SIG-M5 (cell line): ENCODE measurements at regions not wholly inside any gene's neighbourhood (a gene's known extent, or its start where the extent isn't known, plus 50 kb on each side); places are given as distances from the start of the nearest gene placed in this dataset.

Experiments
- DNase-seq: peaks from one replicate; lab custom pipeline; 2025; lab: John Stamatoyannopoulos, UW

DNA sequence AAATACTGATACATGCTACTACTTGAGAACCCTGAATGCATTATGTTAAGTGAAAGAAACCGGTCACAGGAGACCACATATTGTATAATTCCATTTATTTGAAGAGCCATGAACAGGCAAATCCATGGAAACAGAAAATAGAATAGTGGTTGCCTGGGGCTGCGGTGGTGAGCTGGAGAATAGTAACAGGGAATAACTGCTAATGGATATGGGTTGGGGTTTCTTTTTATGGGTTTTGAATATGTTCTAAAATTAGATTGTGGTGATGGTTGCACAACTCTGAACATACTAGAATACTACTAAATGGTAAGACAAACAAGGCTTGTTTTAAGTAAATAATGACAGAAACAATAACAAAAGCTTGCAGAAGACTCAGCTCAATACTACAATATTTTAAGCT is 293.0 kb downstream of the BTG1 start:
- no peak for DNase-seq

DNA sequence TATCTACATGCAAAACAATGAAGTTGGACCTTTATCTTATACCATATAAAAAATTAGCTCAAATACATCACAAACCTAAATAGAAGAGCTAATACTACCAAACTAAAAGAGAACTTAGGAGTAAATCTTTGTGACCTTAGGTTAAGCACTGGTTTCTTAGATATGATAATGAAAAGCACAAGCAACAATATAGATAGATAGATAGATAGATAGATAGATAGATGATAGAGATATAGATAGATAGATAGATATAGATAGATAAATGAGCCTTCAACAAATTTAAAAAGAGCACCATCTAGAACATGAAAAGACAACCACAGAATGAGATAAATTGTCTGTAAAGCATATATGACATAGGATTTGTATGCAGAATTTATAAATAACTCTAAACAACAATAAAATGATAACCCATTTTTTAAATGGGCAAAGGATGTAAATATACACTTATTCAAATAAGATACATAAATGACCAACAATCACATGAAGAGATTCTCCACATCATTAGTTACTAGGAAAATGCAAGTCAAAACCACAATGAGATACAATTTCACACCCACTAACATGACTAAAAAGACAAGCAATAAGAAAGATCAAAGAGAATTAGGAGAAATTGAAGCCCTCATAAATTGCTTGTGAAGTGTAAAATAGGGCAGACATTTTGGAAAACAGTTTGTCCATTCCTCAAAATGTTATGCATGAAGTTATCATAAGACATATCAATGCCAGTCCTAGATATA is 293.7 kb downstream of the BTG1 start:
- DNase-seq = no peak

DNA sequence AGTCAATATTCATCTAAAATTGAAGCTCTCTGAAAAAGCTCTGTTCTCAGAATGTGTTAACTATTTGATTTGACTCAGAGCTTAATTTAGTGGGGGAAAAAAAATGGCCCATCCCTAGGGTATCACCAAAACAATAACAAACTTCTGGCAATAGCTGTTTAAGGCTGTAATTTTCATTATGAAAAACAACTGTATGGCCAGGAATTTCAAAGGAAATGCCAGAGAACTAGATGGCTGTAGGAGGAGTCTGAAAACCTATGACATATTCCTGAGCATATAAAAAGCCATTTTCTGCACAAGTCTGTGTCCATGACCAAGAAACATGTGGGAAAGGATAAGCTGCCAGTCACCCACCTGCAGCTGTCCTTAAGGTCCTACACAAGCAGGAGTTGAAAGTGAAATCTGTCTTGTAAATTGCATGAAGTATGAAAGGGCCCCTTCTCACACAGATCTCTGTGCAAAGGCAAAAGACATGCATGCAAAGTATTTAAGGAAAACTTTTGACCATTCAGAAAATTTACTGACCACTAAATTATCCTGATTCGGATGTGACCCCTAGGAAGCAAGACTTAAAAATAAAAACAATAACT is 299.1 kb downstream of the BTG1 start:
- no peak for DNase-seq

DNA sequence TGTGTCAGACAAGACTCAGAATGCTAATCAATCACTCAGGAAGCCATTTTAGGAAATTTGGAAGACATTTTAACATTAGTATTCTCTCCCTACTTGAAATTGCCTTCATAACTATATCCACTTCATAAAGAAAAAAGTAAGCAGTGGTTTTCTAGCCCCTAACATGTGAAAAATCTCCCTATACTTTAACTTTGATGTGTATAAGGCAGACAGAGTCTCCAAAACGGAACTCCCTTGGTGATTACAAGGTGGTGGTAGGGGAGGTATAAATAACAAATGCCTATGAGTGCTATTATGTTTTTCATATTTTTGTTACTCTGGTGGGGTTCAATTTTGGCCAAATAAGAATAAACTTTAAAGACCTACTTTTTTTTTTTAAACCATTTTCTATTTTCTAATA is 300.3 kb downstream of the BTG1 start:
- no peak for DNase-seq

DNA sequence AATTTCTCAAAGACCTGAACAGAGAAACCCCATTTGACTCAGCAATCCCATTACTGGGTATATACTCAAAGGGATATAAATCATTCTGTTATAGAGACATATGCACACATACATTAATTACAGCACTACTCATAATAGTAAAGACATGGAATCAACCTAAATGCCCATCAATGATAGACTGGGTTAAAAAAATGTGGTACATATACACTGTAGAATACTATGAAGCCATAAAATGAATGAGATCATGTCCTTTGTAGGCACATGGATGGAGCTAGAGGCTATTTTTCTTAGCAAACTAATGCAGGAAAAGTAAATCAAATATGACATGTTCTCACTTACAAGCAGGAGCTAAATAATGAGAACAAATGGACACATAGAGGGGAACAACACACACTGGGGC is 303.8 kb downstream of the BTG1 start:
- no peak for DNase-seq

DNA sequence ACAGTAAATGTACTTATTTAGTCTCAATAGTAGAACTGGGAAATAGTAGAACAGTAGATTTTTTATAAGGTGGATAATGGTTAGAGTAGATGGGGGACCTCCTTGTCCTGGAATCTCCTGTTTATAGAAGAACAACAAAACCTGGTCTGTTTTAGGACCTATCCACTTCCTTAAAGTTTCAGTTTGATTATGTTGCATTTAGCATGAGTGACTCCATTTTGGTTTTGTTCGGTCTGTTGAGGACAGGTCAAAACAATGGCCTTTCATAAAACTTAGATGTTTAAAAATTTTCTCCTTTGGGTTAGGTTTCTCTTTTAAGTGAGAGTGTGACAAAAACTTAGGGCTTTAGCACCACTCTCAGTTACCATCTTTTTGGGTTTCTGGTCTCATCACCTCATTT is 308.9 kb downstream of the BTG1 start:
- no peak for DNase-seq

DNA sequence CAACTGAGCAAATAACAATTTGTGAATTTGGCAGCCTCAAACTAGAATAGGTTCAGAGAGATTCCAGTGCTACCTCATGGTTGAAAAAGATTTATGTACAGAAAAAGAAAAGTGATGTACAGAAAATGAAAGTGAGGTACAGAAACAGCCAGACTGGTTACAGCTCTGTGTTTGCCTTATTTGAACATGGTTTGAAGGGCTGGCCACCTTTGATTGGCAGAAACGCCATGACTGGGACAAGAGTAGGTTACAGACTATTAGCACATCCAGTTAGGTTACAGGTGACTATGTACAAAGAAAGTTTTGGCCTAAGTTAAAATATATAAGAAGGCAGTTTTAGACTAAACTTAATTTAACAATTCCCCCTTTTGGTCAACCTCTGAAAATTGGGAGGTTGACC is 309.4 kb downstream of the BTG1 start:
- DNase-seq = no peak

DNA sequence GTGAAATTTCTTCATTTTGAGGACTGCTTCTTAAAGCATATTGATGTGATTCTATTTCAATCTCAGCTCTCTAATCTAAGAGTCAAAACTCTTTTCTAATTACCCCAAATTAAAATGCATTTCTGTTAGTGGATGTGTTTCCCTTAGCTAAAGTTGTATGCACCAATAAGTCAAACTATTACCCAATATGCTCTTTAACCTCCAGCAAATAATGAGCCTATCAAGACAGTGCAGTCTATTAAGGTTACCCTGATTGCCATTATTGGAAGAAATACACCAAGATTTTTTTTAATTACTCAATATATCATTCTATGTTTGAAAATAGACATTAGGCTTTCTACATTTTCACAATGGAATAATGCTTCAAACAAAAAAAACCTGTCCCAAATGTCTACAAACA is 310.0 kb downstream of the BTG1 start:
- DNase-seq = no peak

DNA sequence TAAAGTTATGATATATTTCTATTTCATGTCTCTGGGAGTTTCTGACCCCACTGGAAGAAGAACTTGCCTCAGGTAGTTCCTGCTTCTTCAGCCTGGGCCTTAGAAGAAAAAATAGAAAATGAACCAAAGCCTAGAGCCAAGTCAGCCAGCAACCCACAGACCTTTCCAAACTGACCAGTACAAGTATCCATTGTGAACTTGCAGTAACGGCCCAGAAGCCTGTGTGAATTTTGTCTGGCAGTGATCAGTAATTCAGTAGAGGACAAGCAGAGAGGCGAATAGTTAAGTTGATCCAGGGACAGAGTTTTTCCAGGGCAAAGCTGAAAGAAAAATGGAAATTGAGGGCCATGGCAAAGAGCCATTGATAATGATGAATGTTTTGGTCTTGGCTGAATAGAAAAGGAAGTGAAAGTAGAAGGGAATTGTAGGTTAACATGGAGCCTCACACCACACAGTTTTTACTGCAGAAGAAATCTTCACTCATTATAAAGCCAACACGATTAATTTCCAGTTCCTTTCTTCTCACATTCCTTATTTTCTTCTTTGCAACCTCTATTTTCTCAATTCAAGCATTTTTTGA is 311.8 kb downstream of the BTG1 start:
- DNase-seq = no peak

DNA sequence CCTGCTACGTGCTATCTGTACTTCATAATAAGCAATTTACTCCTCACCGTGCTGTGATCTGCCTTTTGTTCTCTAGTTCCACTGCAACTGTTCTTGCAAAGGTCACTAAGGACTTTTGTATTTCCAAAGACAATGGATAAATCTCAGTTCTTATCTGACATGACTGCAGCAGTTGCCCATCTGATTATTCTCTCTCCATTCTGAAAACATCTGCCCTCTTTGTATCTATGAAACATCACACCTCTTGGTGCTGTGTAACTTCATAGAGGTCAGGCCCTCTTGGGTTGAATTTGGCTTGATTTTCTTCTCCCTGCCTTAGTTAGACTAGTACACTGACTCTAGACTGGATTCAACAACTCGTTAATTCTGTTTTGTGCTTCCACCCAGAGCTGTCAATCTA is 319.6 kb downstream of the BTG1 start:
- no peak for DNase-seq

DNA sequence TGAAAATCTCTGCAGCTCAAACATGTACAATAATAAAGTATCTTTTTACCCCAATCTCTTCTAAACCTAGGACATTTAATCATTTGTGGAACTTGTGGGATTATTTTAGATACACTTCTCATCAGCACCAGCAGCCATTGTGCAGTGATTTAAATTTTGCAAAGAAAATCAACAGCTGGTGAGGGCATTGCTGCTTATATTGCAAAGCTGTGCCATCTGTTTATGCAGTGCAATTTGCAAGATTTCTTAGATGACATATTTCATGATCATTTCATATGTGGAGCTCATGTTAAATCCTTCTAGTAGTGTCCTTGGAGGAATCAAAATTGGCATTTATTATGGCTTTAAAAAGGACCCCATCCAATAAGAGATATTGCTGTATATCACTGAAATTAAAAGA is 320.7 kb downstream of the BTG1 start:
- no peak for DNase-seq

DNA sequence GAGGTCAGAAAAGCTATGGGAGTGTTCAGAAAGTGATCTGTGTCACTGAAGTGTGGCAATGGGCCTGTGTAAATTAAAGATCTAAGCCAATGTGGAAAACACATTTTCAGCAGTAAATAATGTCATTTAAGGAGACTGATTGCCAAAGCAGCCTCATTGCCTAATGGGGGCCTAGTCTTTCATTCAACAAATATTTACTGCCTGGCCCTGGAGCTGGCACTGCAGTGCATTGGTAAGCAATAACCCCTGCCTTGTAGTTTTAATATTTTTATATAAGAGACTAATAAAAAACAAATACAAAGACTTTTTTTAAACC is 326.6 kb downstream of the BTG1 start:
- no peak for DNase-seq

DNA sequence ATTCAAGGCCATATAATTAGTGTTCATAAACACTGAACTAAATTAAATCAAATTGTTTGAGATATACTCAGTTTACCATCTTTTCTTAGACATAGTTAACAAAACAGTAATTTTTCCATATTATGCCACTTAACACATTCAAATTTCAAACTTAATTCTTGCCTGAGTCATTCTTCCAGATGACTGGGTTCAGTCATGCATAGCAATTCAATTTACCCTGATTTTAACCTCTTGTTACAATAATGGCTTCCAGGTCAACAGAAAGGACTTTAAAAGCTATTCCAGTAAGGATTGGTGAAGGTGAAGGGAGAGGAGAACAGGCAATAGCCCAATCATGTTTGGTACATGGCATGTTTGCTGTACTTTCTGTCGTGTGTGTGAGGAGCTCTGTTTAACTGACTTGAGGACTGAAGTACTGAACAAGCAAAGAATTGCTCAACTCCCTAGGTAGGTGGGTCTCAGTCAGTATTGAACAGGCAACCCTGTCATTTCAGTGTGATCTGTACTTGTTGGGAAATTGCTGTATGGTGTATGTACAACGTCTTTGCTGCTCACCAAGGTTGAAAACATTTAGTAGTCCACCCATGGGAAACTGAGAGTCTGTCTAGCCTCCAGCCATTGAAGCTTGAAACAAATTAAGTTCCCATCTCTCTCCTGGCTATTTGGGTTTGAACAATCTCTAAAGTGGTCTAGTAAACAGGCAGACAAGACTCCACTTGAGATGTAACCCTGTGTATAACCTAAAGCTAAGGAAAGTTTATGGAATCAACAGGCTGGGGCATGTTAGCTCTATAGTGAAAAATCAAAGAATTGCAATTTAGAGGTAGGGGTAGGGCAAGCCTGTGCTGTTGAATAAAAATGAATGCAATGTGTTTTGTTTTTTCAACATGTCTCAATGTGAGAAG is 327.2 kb downstream of the BTG1 start:
- DNase-seq = no peak

DNA sequence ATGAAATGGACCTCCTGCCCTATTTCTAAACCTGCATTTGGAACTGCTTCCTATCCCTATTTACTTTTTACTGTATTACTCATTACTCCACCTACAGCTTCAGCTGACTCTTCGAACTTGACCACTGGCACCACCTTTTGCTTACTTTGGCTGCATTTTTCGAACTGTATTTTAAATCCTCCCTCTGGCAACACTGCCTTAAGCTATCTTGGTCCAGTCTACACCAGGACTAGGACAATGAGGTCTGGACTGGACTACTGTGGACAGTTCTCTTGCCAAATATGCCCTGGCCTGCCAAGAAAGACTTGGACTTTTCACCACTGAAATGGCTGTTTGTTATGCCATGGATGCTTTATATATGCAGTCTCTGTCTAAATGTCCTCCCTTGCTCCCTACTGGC is 328.1 kb downstream of the BTG1 start:
- no peak for DNase-seq

DNA sequence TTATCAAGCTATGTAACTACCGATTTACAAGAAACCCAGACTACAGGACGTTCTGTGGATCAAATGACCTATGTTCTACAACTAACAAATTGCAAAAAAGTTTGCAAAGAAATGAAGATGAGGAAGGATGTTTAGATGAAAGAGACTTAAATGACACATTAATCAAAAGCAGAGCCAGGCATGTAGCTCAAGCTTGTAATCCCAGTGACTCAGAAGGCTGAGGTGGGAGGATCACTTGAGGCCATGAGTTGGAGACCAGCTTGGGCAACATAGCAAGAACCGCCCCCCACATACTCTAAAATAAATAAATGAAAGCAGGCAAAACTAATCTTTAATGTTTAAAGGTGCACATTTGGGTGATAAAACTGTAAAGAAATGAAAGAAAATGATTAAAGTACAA is 331.9 kb downstream of the BTG1 start:
- no peak for DNase-seq

DNA sequence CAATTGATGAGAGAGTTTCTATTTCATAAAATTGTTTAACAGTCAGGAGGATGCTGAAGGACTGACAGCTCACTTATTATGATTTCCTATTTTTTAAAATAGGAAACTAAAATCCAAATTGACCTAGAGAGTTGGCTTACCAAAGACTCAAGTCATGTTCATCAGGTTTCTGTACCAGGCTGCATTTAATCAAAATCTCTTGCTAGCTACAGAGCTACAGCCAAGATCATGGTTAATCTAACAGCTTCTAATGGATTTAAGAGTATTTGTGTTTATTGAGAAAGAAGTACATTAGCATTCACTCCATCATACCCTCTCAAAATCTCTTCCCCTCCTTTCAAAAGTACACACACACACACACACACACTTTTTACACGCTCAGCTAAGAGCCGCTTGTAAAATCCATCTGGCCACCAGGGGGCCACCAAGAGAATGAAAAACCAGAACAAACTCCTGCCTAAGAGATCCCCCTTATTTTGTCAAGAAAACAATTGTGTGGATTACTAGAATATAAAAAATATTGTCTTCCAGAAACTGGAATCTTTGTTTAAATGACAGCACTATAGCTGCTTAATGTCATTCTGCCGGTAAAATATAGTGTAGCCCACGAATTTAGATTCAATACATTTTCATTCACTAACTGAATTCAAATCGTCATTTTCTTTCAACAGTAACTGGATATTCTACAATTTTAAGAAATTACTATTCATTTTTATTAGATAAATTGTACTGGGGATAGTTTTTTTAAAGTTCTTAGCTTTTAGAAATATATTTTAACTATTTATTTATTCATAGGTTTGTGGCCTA is 334.0 kb downstream of the BTG1 start:
- DNase-seq = no peak

DNA sequence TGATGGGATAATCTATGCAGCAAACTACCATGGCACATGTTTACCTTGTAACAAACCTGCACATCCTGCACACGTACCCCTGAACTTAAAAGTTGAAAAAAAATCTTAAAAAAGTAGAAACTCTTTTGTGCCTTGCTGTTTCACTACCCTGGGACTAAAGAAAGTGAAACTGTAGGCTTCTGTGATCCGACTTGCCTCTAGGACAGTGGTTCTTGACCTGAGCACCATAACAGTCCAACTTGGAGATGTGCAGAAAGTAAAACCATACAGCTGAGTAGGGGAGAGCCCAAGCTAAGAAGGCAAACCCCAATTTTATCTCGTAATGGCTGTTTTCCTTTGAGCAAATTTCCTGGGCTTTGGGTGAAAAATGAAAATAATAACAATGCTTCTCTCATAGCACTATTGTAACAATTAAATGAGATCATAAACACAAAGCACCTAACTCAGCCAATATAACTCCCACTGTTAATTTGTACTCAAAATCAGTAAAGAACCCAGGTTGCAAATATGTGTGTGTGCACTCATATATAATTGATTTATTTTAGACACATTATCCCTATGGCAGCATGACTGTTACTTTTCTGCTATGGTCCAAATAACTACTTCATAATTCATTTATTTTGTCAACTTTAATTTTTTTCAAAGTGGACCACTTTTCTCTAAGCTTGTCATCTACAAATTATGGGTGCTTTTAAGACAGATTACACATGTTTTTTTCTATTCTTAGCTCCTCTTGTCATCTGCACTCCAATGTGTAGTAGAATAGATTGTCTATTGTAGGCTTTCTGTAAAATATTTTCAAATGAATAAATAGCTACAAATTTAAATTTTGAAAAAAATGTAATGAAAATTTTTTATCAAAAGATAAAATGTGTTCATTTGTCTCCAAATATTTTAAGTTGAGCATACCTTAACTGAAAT is 334.9 kb downstream of the BTG1 start:
- no peak for DNase-seq

DNA sequence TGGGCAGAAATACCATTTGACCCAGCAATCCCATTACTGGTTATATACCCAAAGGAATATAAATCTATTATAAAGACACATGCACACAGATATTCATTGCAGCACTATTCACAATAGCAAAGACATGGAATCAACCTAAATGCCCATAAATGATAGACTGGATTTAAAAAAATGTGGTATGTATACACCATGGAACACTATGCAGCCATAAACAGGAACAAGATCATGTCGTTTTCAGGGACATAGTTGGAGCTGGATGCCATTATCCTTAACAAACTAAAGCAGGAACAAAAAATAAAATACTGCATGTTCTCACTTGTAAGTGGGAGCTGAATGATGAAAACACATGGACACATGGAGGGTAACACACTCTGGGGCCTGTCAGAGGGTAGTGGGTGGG is 335.6 kb downstream of the BTG1 start:
- DNase-seq = no peak

DNA sequence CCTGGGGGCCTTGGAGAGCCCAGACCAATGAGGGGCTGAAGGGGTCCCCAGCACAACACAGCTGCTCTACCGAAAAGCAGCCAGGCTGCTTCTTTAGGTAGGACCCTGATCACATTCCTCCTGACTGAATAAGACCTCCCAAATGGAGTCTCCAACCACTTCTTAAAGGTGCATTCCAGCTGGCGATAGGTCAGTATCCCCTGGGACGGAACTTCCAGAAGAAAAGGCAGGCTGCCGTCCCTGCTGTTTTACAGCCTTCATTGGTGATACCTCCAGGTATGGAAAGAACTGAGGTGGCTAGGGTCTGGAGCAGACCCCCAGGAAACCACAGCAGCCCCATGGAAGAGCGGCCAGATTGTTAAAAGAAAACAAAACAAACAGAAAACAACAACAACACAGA is 340.6 kb downstream of the BTG1 start:
- no peak for DNase-seq

DNA sequence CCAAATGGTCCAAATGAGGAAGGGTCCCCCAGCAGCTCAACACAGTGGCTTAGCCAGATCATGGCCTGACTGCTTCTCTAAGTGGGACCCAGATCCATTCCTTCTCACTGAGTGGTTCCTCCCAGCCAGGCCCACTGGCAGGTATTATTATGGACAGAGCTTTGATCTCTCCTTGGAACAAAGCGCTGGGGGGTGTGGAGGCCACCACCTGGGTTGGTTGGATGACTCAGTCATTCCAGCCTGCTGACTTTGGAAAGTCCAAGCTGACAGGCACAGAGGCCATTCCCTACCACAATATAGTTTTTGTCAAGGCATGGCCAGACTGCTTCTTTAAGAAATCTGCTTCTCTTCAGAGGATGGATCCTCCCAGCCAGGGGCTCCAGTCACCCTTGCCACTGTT is 341.1 kb downstream of the BTG1 start:
- DNase-seq = no peak

DNA sequence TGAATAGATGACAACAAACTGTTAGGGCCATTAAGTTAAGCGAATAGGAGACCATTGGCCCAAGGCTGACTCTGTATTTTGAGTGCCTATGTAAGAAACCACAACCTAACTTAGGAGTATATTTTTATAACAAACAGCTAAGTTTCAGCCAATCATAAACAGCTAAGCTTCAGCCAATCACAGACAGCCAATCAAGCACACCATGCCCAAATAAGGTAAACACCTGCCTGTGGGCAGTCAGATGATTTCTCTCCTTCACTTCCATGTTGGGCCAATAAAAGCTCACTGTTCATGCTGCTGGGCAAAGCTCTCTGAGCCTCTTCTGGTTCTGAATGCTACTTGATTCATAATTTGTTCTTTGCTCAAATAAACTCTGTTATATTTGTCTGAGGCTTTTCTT is 344.6 kb downstream of the BTG1 start:
- no peak for DNase-seq
